Anterior cingulate cortex (tissue), 58 donors: ENCODE measurements at regions not wholly inside any gene's neighbourhood (a gene's known extent, or its start where the extent isn't known, plus 50 kb on each side); places are given as distances from the start of the nearest gene placed in this dataset.
A peak's percentile ranks its signal among the peaks of the same experiment; 100 is the strongest.
"Not testable (repeated sequence)": the region's sequence is repeated elsewhere in the genome, so short reads cannot be mapped to it uniquely, and the experiment has no call there.

Experiments
- DNase-seq, 58 donors: peaks; one replicate each; lab custom pipeline; 2025; lab: John Stamatoyannopoulos, UW

DNA sequence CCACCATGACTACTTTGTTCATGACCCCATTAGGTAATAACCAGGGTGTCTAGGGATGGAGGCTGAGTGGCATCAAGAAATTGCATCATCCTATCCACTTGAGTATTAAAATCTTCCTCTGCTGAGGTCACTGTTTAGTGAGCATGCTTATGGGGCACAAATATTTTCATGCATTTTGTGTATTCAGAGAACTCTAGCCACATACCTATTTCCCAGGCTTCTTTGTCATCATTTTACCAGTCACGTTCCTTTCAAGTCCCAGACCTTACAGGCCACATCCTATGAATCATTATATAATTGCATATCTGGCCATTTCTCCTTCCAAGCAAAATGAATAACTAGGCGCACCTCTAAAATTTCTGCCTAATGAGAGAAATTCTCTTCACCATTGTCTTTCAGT is 1882.9 kb upstream of the AGA start:
- DNase-seq: no peak

DNA sequence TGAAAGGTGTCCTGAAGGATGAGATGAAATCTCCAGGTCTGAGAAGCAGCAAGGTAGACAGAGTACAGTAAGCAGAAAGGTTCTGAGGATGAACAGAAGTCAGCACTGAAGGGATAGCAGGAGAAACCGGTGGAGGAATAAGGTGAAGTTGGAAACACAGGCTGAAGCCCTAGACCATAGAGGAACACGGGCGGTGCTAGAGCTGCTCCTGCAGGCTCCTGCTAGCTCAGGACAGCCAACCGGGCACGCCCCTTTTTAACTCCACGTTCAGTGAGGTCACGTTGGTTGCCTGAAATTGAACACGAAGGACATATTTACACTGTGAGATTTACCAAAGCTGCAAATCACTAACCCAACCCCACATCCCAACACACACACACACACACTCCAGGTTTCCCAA is 1886.4 kb upstream of the AGA start:
- no peak for DNase-seq

- no peak for DNase-seq
Measured at GRCh38 chr4:179331362-179331761, 1889.1 kb upstream of the AGA start.

GRCh38 chr4:179344861-179345260 is 1902.6 kb upstream of the AGA start:
- no peak for DNase-seq

DNA sequence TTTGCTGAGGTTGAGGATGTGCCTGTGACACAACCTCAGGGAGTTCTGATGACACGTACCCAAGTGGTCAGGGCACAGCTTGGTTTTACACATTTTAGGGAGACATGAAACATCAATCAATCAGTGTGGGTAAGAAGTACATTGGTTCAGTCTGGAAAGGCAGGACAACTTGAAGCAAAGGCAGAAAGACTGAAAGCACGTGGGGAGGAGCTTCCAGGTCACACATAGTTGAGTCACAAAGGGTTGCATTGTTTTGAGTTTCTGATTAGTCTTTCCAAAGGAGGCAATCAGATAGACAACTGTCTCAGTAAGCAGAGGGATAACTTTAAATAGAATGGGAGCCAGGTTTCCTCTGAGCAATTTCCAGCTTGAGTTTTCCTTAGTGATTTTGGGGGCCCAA is 1910.0 kb upstream of the AGA start:
- no peak for DNase-seq

DNA sequence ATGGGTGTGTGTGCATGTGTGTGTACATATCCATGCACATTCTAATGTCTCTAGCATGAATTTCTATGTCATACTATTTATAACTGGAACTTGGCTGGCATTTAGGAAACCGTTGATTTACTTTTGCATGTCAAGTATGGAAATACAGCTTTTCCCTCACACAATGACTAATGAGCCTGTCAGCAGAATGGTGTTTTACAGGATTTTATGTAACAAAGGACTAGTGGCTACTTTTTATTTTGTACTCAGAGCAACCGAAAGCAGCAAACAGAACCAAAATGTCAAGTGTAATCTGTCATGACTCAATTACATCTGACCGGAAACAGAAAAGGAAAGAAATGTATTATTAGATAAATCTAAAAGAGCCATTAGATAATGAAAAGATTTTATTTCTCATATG is 1911.5 kb upstream of the AGA start:
- no peak for DNase-seq

DNA sequence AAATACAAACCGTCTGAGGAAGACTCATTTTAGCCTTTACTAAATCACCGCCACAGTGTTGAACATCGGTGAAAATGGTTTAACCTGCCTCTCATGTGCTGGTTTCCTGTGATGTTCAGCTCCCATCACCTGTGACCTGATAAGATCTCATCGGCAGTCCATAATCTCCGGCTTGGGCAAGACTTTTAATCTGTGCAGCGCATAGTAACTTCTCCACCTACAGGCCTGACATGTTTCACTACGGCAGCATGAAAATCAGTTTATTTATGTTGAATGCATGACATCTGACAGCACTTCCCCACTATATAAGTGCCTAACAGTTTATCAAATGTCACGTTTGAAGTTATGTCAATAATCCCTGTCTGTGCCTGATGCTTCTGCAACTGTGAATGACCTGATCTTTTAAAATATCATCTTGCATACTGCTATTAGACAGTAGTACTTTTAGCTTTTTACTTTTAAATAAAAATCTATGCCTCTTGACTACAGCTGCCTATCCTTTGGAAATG is 1919.8 kb upstream of the AGA start:
- DNase-seq: no peak

DNA sequence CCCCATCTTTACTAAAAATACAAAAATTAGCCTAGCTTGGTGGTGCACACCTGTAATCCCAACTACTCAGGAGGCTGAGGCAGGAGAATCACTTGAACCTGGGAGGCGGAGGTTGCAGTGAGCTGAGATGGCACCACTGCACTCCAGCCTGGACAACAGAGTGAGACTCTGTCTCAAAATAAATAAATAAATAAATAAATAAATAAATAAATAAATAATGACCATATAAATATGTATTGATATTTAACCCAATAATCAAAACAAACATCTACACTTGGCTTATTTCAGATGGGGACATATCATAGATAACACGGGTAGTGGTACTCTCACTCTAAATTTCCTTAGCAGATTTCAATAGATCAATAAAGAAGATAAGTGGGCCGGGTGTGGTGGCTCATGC is 1923.7 kb upstream of the AGA start:
- DNase-seq: not testable (repeated sequence)

DNA sequence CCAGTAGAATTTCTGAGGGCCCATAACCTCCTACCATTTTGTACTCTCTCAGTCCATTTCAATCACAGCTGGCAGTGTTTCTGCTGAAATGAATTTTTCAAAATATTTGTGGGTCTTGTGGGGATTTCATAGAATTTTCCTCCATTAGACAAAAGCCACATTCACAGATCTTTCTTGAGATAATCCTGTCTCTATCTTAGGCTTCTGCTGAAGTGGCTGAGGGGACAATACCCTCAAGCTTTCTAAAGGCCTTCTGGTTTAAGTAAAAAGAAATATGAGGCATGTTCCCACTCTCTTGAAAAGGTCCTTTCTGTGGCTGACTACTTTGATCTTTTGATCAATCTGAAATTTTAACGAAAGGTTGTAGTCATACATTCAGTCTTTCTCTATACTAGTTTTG is 1930.0 kb upstream of the AGA start:
- no peak for DNase-seq

DNA sequence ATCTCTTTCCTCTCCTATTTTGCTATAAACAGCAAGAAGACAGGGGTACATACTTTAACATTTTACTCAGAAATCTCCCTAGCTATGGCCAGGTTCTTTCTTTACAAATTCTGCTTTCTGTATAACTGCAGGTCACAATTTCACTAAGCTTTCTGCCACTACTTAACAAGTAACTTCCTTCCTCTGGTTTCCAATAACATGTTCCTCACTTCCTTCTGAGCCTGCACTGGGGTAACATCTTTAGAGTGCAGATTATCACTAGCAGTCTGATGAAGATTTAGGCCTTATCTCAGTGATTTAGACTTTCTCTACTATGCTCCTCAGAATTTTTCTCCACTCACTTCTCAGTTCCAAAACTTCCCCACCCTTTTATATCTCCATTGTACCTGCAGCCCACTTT is 1930.5 kb upstream of the AGA start:
- DNase-seq: no peak

GRCh38 chr4:179378847-179379246 is 1936.6 kb upstream of the AGA start:
- DNase-seq: not testable (repeated sequence)

GRCh38 chr4:179392787-179393186 is 1950.5 kb upstream of the AGA start:
- DNase-seq: no peak

- DNase-seq: no peak
Measured at GRCh38 chr4:179398414-179398813, 1956.2 kb upstream of the AGA start.

DNA sequence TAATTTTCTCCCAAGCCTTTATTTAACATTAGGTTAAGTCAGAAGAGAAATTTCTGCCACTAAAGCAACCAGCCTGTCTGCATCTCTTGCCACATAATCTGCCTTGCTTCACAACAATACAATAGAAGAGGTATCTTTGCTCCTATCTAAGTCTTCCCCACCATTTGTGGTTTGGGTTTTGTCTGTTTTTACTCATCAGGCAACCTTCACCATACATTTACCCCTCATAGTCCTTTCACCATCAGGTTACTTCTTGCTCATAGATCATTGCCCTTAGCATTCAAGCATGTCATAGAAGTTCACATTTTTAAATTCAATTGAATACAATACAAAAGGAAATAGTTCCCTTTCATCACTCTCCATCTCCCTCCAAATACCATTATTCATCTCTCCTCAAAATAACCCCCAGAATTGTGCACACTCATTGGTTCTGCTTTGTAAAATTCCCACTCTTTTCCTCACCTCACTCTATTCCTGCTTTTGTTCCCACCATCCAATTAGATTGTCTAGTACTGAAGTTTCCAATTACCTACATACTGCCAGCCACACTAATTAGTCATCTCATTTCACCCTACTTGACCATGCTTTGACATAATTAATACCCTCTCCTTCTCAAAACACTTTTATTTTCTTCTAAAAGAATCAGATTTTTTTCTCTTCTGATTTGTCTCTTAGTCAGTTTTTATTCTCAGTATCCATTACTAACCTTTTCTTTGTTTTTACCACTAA is 1957.0 kb upstream of the AGA start:
- no peak for DNase-seq

DNA sequence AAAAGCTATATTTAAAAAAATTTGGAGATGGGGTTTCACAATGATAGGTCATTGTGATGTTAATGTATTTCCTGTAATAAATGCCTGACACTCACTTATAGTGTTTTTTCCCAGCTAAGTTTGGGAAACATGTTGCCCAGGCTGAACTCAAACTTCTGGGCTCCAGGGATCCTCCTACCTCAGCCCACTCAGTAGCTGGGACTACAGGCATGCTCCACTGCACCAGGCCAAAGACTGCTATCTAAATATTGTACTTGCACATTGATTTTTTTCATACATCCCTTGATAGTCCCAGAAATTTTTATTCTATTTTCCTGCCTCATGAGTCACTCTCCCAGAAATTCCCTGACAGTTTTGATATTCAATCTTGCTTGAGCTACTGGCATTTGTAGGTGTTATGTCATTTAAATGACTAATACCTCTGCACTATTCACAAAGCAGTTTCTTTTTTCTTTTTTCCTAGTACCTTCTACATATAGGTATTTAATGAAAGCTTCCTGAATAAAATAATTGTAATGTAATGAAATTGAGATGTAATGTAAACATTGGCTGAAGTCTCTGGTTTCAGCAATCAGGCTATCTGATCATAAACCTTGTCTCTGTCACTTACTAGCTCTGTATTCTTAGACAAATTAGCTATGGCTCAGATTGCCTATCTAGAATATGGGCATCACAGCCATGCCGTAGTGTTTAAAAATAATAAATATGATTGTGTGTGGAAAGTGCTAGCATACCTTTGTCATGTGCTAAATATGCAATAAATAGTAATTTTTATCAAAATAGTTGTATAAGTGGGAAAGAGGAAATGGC is 1973.0 kb upstream of the AGA start:
- DNase-seq: no peak

DNA sequence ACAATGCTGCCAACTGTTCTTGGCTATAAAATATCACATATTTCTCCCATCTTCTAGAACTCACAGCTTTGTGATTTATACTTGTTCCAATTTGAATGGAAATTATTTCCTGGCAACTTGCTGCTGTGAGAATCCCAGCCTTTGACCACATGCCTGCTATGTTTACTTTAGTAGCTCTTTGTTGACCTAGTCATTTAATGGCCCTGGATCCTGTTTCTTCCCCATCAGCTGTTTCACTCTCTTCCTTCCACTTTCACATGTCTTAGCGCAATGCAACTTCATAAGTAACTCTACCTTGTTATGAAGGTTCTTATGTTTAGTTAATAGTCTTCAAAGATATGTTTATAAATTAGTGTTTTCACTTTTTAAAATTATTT is 1973.6 kb upstream of the AGA start:
- DNase-seq: no peak

DNA sequence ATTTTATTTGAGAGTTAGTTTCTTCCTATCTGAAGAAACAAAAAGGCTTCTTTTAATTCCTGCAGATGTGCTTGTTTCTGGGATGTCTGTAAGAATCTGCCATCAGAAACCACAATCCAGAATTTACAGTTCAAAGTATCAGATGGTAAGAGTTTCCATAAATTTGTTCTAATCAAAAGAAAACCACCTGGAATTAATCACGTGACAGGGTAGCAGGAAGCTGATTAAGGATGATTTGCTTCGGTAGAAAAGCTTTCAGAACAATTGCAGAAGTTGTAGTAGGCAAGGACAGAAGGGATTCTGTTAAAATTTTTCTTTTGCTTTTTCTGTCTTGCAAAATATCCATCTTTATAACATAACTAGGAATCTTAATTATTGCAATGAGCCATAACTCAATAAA is 1975.1 kb upstream of the AGA start:
- DNase-seq: no peak

GRCh38 chr4:179437962-179438361 is 1995.7 kb upstream of the AGA start:
- no peak for DNase-seq

DNA sequence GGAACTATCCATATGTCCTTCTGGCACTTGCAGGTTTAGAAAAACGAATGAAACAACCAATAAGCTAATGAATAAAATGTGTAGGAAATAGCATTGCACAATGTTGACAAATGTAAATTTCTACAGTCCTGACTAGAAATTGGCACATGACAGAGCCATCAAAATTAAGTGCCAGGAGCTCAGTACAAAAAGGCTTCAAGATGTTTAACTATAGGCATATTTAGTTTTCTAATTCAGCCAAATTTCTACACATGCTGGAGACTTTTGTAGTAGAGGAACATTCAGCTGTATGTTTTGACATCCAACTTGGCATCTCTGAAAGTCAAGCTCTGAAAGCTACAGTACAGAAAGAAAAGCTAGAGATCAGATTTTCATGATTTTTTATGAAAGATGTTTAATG is 1999.4 kb upstream of the AGA start:
- no peak for DNase-seq

- DNase-seq: peak in 28 of 58 donors; percentile 0 to 63 (median 10)
Measured at GRCh38 chr4:179447308-179447707, 2005.1 kb upstream of the AGA start.

GRCh38 chr4:179465131-179465797 is 2023.0 kb upstream of the AGA start:
- no peak for DNase-seq
